ENCODE measurements at regions not wholly inside any gene's neighbourhood (a gene's known extent, or its start where the extent isn't known, plus 50 kb on each side); places are given as distances from the start of the nearest gene placed in this dataset.

GRCh38 chr13:61204025-61204424 lies 211.6 kb downstream of the PCDH20 start:
- TF ChIP-seq CREB5 (CRISPR knock-in tag; IDR thresholded peaks at IDR 0.05; ENCODE audit: low read depth): no peak
- TF ChIP-seq RARB (CRISPR knock-in tag; IDR thresholded peaks at IDR 0.05): no peak
- no peak for TF ChIP-seq ZFP30 (CRISPR knock-in tag; IDR thresholded peaks at IDR 0.05)

Data from SK-N-SH treated with all-trans-retinoic acid at 6 μM for 48 hours (cell line).